ENCODE measurements at regions not wholly inside any gene's neighbourhood (a gene's known extent, or its start where the extent isn't known, plus 50 kb on each side); places are given as distances from the start of the nearest gene placed in this dataset.

GRCh38 chr10:3478153-3478552 lies 305.6 kb upstream of the PITRM1 start:
- TF ChIP-seq, protein P1, sequence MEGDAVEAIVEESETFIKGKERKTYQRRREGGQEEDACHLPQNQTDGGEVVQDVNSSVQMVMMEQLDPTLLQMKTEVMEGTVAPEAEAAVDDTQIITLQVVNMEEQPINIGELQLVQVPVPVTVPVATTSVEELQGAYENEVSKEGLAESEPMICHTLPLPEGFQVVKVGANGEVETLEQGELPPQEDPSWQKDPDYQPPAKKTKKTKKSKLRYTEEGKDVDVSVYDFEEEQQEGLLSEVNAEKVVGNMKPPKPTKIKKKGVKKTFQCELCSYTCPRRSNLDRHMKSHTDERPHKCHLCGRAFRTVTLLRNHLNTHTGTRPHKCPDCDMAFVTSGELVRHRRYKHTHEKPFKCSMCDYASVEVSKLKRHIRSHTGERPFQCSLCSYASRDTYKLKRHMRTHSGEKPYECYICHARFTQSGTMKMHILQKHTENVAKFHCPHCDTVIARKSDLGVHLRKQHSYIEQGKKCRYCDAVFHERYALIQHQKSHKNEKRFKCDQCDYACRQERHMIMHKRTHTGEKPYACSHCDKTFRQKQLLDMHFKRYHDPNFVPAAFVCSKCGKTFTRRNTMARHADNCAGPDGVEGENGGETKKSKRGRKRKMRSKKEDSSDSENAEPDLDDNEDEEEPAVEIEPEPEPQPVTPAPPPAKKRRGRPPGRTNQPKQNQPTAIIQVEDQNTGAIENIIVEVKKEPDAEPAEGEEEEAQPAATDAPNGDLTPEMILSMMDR (IDR thresholded peaks at IDR 0.05; ENCODE audit: low read depth, low read length, poor library complexity, severe bottlenecking), result no peak
- TF ChIP-seq EZH2phosphoT487 (IDR thresholded peaks at IDR 0.05; ENCODE audit: borderline replicate concordance, low read length), result no peak
